ENCODE measurements at regions not wholly inside any gene's neighbourhood (a gene's known extent, or its start where the extent isn't known, plus 50 kb on each side); places are given as distances from the start of the nearest gene placed in this dataset.

- no peaks in the 10 kb centered on the region for H3K27me3 ChIP-seq (ENCODE audit: control insufficient read depth, insufficient read depth, low read length)
- H3K9ac ChIP-seq (ENCODE audit: low read depth, low read length), result no peak overlapping the region
- H3K4me3 ChIP-seq (ENCODE audit: low read depth, low read length), result no peak overlapping the region
- H3K4me1 ChIP-seq (ENCODE audit: control insufficient read depth, insufficient read depth, low read length), result no peaks in the 10 kb centered on the region
- H3K9me3 ChIP-seq (ENCODE audit: control insufficient read depth, insufficient read depth, low read length), result peaks cover 3% of the 10 kb centered on the region
- no peaks in the 10 kb centered on the region for H3K36me3 ChIP-seq (ENCODE audit: control insufficient read depth, insufficient read depth, low read length)
Measured at GRCh38 chr15:61558172-61559136, 329.4 kb upstream of the RORA start.

GRCh38 chr15:61556037-61556648 is 327.0 kb upstream of the RORA start:
- no peaks in the 10 kb centered on the region for H3K4me1 ChIP-seq (ENCODE audit: control insufficient read depth, insufficient read depth, low read length)
- H3K4me3 ChIP-seq (ENCODE audit: low read depth, low read length), result no peak overlapping the region
- no peaks in the 10 kb centered on the region for H3K9me3 ChIP-seq (ENCODE audit: control insufficient read depth, insufficient read depth, low read length)
- H3K36me3 ChIP-seq (ENCODE audit: control insufficient read depth, insufficient read depth, low read length), result no peaks in the 10 kb centered on the region
- no peaks in the 10 kb centered on the region for H3K27me3 ChIP-seq (ENCODE audit: control insufficient read depth, insufficient read depth, low read length)
- H3K9ac ChIP-seq (ENCODE audit: low read depth, low read length), result no peak overlapping the region

- Histone ChIP-seq H3K9me3 (ENCODE audit: control insufficient read depth, insufficient read depth, low read length) (no peaks in the 10 kb centered on the region), H3K4me3 (ENCODE audit: low read depth, low read length) (no peak overlapping the region), H3K27me3 (ENCODE audit: control insufficient read depth, insufficient read depth, low read length) (no peaks in the 10 kb centered on the region), H3K36me3 (ENCODE audit: control insufficient read depth, insufficient read depth, low read length) (no peaks in the 10 kb centered on the region), H3K9ac (ENCODE audit: low read depth, low read length) (no peak overlapping the region), H3K4me1 (ENCODE audit: control insufficient read depth, insufficient read depth, low read length) (no peaks in the 10 kb centered on the region)
Measured at GRCh38 chr15:61549727-61550126, 320.6 kb upstream of the RORA start.

GRCh38 chr15:61545763-61546162 is 316.7 kb upstream of the RORA start:
- Histone ChIP-seq H3K4me3 (ENCODE audit: low read depth, low read length) (no peak overlapping the region), H3K27me3 (ENCODE audit: control insufficient read depth, insufficient read depth, low read length) (no peaks in the 10 kb centered on the region), H3K9ac (ENCODE audit: low read depth, low read length) (no peak overlapping the region), H3K4me1 (ENCODE audit: control insufficient read depth, insufficient read depth, low read length) (no peaks in the 10 kb centered on the region), H3K36me3 (ENCODE audit: control insufficient read depth, insufficient read depth, low read length) (no peaks in the 10 kb centered on the region), H3K9me3 (ENCODE audit: control insufficient read depth, insufficient read depth, low read length) (no peaks in the 10 kb centered on the region)

GRCh38 chr15:61541516-61541915 is 312.4 kb upstream of the RORA start:
- Histone ChIP-seq H3K9me3 (ENCODE audit: control insufficient read depth, insufficient read depth, low read length) (no peaks in the 10 kb centered on the region), H3K27me3 (ENCODE audit: control insufficient read depth, insufficient read depth, low read length) (no peaks in the 10 kb centered on the region), H3K36me3 (ENCODE audit: control insufficient read depth, insufficient read depth, low read length) (no peaks in the 10 kb centered on the region), H3K4me3 (ENCODE audit: low read depth, low read length) (no peak overlapping the region), H3K4me1 (ENCODE audit: control insufficient read depth, insufficient read depth, low read length) (no peaks in the 10 kb centered on the region), H3K9ac (ENCODE audit: low read depth, low read length) (no peak overlapping the region)

GRCh38 chr15:61537337-61537736 is 308.2 kb upstream of the RORA start:
- Histone ChIP-seq H3K9ac (ENCODE audit: low read depth, low read length) (no peak overlapping the region), H3K4me1 (ENCODE audit: control insufficient read depth, insufficient read depth, low read length) (no peaks in the 10 kb centered on the region), H3K4me3 (ENCODE audit: low read depth, low read length) (no peak overlapping the region), H3K9me3 (ENCODE audit: control insufficient read depth, insufficient read depth, low read length) (no peaks in the 10 kb centered on the region), H3K36me3 (ENCODE audit: control insufficient read depth, insufficient read depth, low read length) (no peaks in the 10 kb centered on the region), H3K27me3 (ENCODE audit: control insufficient read depth, insufficient read depth, low read length) (no peaks in the 10 kb centered on the region)

- no peaks in the 10 kb centered on the region for H3K4me1 ChIP-seq (ENCODE audit: control insufficient read depth, insufficient read depth, low read length)
- no peak overlapping the region for H3K9ac ChIP-seq (ENCODE audit: low read depth, low read length)
- no peaks in the 10 kb centered on the region for H3K27me3 ChIP-seq (ENCODE audit: control insufficient read depth, insufficient read depth, low read length)
- no peak overlapping the region for H3K4me3 ChIP-seq (ENCODE audit: low read depth, low read length)
- no peaks in the 10 kb centered on the region for H3K9me3 ChIP-seq (ENCODE audit: control insufficient read depth, insufficient read depth, low read length)
- no peaks in the 10 kb centered on the region for H3K36me3 ChIP-seq (ENCODE audit: control insufficient read depth, insufficient read depth, low read length)
Measured at GRCh38 chr15:61534986-61535385, 305.9 kb upstream of the RORA start.

GRCh38 chr15:61530769-61531168 is 301.7 kb upstream of the RORA start:
- H3K4me1 ChIP-seq (ENCODE audit: control insufficient read depth, insufficient read depth, low read length), result peaks cover 16% of the 10 kb centered on the region
- no peaks in the 10 kb centered on the region for H3K9me3 ChIP-seq (ENCODE audit: control insufficient read depth, insufficient read depth, low read length)
- H3K27me3 ChIP-seq (ENCODE audit: control insufficient read depth, insufficient read depth, low read length), result no peaks in the 10 kb centered on the region
- H3K9ac ChIP-seq (ENCODE audit: low read depth, low read length), result no peak overlapping the region
- H3K4me3 ChIP-seq (ENCODE audit: low read depth, low read length), result no peak overlapping the region
- H3K36me3 ChIP-seq (ENCODE audit: control insufficient read depth, insufficient read depth, low read length), result no peaks in the 10 kb centered on the region

GRCh38 chr15:61528581-61528910 is 299.4 kb upstream of the RORA start:
- H3K4me3 ChIP-seq (ENCODE audit: low read depth, low read length), result no peak overlapping the region
- H3K4me1 ChIP-seq (ENCODE audit: control insufficient read depth, insufficient read depth, low read length), result peaks cover 16% of the 10 kb centered on the region
- H3K36me3 ChIP-seq (ENCODE audit: control insufficient read depth, insufficient read depth, low read length), result no peaks in the 10 kb centered on the region
- H3K9ac ChIP-seq (ENCODE audit: low read depth, low read length), result no peak overlapping the region
- H3K9me3 ChIP-seq (ENCODE audit: control insufficient read depth, insufficient read depth, low read length), result no peaks in the 10 kb centered on the region
- no peaks in the 10 kb centered on the region for H3K27me3 ChIP-seq (ENCODE audit: control insufficient read depth, insufficient read depth, low read length)

GRCh38 chr15:61527836-61528580 is 298.9 kb upstream of the RORA start:
- Histone ChIP-seq H3K9ac (ENCODE audit: low read depth, low read length) (no peak overlapping the region), H3K4me1 (ENCODE audit: control insufficient read depth, insufficient read depth, low read length) (peaks cover 16% of the 10 kb centered on the region), H3K27me3 (ENCODE audit: control insufficient read depth, insufficient read depth, low read length) (no peaks in the 10 kb centered on the region), H3K9me3 (ENCODE audit: control insufficient read depth, insufficient read depth, low read length) (no peaks in the 10 kb centered on the region), H3K4me3 (ENCODE audit: low read depth, low read length) (no peak overlapping the region), H3K36me3 (ENCODE audit: control insufficient read depth, insufficient read depth, low read length) (no peaks in the 10 kb centered on the region)

GRCh38 chr15:61524545-61524944 is 295.4 kb upstream of the RORA start:
- H3K4me1 ChIP-seq (ENCODE audit: control insufficient read depth, insufficient read depth, low read length), result peaks cover 16% of the 10 kb centered on the region
- no peaks in the 10 kb centered on the region for H3K9me3 ChIP-seq (ENCODE audit: control insufficient read depth, insufficient read depth, low read length)
- H3K27me3 ChIP-seq (ENCODE audit: control insufficient read depth, insufficient read depth, low read length), result no peaks in the 10 kb centered on the region
- H3K4me3 ChIP-seq (ENCODE audit: low read depth, low read length), result no peak overlapping the region
- H3K36me3 ChIP-seq (ENCODE audit: control insufficient read depth, insufficient read depth, low read length), result no peaks in the 10 kb centered on the region
- no peak overlapping the region for H3K9ac ChIP-seq (ENCODE audit: low read depth, low read length)
